Panc1 (cell line): ENCODE measurements at regions not wholly inside any gene's neighbourhood (a gene's known extent, or its start where the extent isn't known, plus 50 kb on each side); places are given as distances from the start of the nearest gene placed in this dataset.

Source experiments
- ATAC-seq: fragments of 200-7000 bp; cut with Tn5 transposase; 2 replicates; pipeline ENCODE4 v1.9.1; 2020; ENCODE audit warnings: mild to moderate bottlenecking, moderate library complexity
- BruUV-seq: library from RNA; stranded (reverse); fragments of 400-500 nt; replicated peaks from 2 replicates; lab custom pipeline; 2021; lab: Mats Ljungman, UMichigan
- CTCF ChIA-PET: fragments of 300-600 bp; sonication (Branson Sonifier 250); formaldehyde crosslinking; loops from one replicate; lab custom pipeline; 2022; ENCODE audit warnings: antibody characterized with exemption; lab: Charles Lee
- POLR2A ChIA-PET: fragments of 300-600 bp; sonication (Branson Sonifier 250); formaldehyde crosslinking; loops from one replicate; lab custom pipeline; 2022; ENCODE audit warnings: antibody characterized with exemption; lab: Charles Lee
- DNase-seq: peaks from one replicate; pipeline ENCODE4 v3.0.0-alpha.2; 2010; ENCODE audit warnings: low read depth, low spot score
- H3K27ac ChIP-seq: 2 replicates; pipeline ENCODE4 v1.5.1; 2011; ENCODE audit warnings: mild to moderate bottlenecking, low read length, inconsistent platforms
- H3K27me3 ChIP-seq: fragments of 200-500 bp; sonication (Bioruptor generic); 2 replicates; pipeline ENCODE4 v1.6.0; 2014; ENCODE audit warnings: low read length, inconsistent platforms; ENCODE audit not compliant: control insufficient read depth, insufficient read depth
- H3K36me3 ChIP-seq: fragments of 200-500 bp; sonication (Bioruptor generic); 2 replicates; pipeline ENCODE4 v1.5.1; 2014; ENCODE audit warnings: inconsistent platforms, mild to moderate bottlenecking, low read length, moderate library complexity; ENCODE audit not compliant: control insufficient read depth, insufficient read depth
- H3K4me1 ChIP-seq: 2 replicates; pipeline ENCODE4 v1.5.1; 2011; ENCODE audit warnings: inconsistent platforms, mild to moderate bottlenecking, low read length, moderate library complexity; ENCODE audit not compliant: control insufficient read depth, insufficient read depth
- H3K4me3 ChIP-seq, 2 experiments: 2 replicates each; pipeline ENCODE4 v1.5.1; 2011 to 2012; ENCODE audit warnings: low read depth in 2 of 2, low read length in 2 of 2, mild to moderate bottlenecking in 2 of 2, inconsistent platforms in 1 of 2, moderate library complexity in 1 of 2
- H3K9me3 ChIP-seq: fragments of 200-500 bp; sonication (Bioruptor generic); 2 replicates; pipeline ENCODE4 v1.5.1; 2014; ENCODE audit warnings: low read depth, mild to moderate bottlenecking, inconsistent platforms, low read length, moderate library complexity; ENCODE audit not compliant: control insufficient read depth, insufficient read depth
- CTCF ChIP-seq: fragments of 450-650 bp; IDR thresholded peaks from 2 replicates; pipeline ENCODE4 v1.5.1; 2017; ENCODE audit warnings: mild to moderate bottlenecking
- POLR2AphosphoS5 ChIP-seq: IDR thresholded peaks from 2 replicates; pipeline ENCODE4 v1.6.1; 2012; ENCODE audit warnings: mild to moderate bottlenecking, low read depth, low read length, moderate library complexity
- REST ChIP-seq, 2 experiments: IDR thresholded peaks; 2 replicates each; pipeline ENCODE4 v1.6.1; 2011 to 2012; ENCODE audit warnings: low read depth in 2 of 2, control low read depth in 1 of 2, low read length in 1 of 2, mild to moderate bottlenecking in 1 of 2, moderate library complexity in 1 of 2; ENCODE audit not compliant: insufficient read depth in 1 of 2
- SIN3A ChIP-seq: IDR thresholded peaks from 2 replicates; pipeline ENCODE4 v1.6.1; 2012; ENCODE audit warnings: low read depth, mild to moderate bottlenecking, low read length, moderate library complexity, borderline replicate concordance; ENCODE audit not compliant: insufficient read depth
- TCF7L2 ChIP-seq: IDR thresholded peaks from 2 replicates; pipeline ENCODE4 v1.6.1; 2011; ENCODE audit warnings: mild to moderate bottlenecking, low read depth, low read length, inconsistent platforms
- in situ Hi-C: cut with HindIII; loops from 2 replicates; pipeline ENCODE4 v1.10.0; 2016; ENCODE audit warnings: low sequenced_read_pairs, low pct_unique_long_range_greater_than_20kb
- intact Hi-C: fragments of 100-400 bp; cut with micrococcal nuclease; formaldehyde crosslinking; loops from one replicate; pipeline ENCODE4 v1.10.0; 2022; ENCODE audit not compliant: unreplicated experiment

- BruUV-seq = no TSS peak
- POLR2A ChIA-PET = no interaction called here
- no peaks in the 10 kb centered on the region for H3K36me3 ChIP-seq
- CTCF ChIA-PET = no interaction called here
- no peaks in the 10 kb centered on the region for H3K9me3 ChIP-seq
- in situ Hi-C loops = no loop called here
- no peak overlapping the region for H3K4me3 ChIP-seq
- H3K27me3 ChIP-seq = no peaks in the 10 kb centered on the region
- intact Hi-C loops = no loop called here
- TF ChIP-seq REST (IDR thresholded peaks at IDR 0.05; ENCODE audit: insufficient read depth in 1 of 2, low read depth in 2 of 2, low read length in 1 of 2) = no peak
- TF ChIP-seq POLR2AphosphoS5 = no peak
- no peak for TF ChIP-seq SIN3A
- TF ChIP-seq TCF7L2 = no peak
- no peak for TF ChIP-seq CTCF
- ATAC-seq (no peak), DNase-seq (no peak)
- H3K27ac ChIP-seq = no peak overlapping the region
- no peaks in the 10 kb centered on the region for H3K4me1 ChIP-seq
These were observed 567.5 kb downstream of the SLC4A3 start for GRCh38 chr2:220194630-220195584.

- intact Hi-C loops = no loop called here
- H3K36me3 ChIP-seq = no peaks in the 10 kb centered on the region
- no peaks in the 10 kb centered on the region for H3K4me1 ChIP-seq
- no TSS peak for BruUV-seq
- TF ChIP-seq REST (IDR thresholded peaks at IDR 0.05; ENCODE audit: insufficient read depth in 1 of 2, low read depth in 2 of 2, low read length in 1 of 2) = no peak
- no peak for TF ChIP-seq SIN3A
- no peak for TF ChIP-seq TCF7L2
- TF ChIP-seq CTCF = no peak
- TF ChIP-seq POLR2AphosphoS5 = no peak
- H3K4me3 ChIP-seq = no peak overlapping the region
- no peaks in the 10 kb centered on the region for H3K27me3 ChIP-seq
- ChIA-PET POLR2A (no interaction called here), CTCF (no interaction called here)
- no peak overlapping the region for H3K27ac ChIP-seq
- ATAC-seq = no peak
- no peak for DNase-seq
- in situ Hi-C loops = no loop called here
- no peaks in the 10 kb centered on the region for H3K9me3 ChIP-seq
These were observed 571.5 kb downstream of the SLC4A3 start for GRCh38 chr2:220198896-220199295.
